Amniotic epithelial cell (primary cell): ENCODE measurements at regions not wholly inside any gene's neighbourhood (a gene's known extent, or its start where the extent isn't known, plus 50 kb on each side); places are given as distances from the start of the nearest gene placed in this dataset.

Experiments used
- DNase-seq: peaks from one replicate; pipeline ENCODE4 v3.0.0-alpha.2; 2010; ENCODE audit warnings: low read depth

- no peak for DNase-seq
These were observed 154.0 kb upstream of the KCNK2 start for GRCh38 chr1:214928574-214928973.

GRCh38 chr1:214933375-214933774, 149.2 kb upstream of the KCNK2 start:
- DNase-seq = no peak

- no peak for DNase-seq
These were observed 148.5 kb upstream of the KCNK2 start for GRCh38 chr1:214934045-214934444.

- DNase-seq = no peak
These were observed 147.3 kb upstream of the KCNK2 start for GRCh38 chr1:214935258-214935657.

DNA sequence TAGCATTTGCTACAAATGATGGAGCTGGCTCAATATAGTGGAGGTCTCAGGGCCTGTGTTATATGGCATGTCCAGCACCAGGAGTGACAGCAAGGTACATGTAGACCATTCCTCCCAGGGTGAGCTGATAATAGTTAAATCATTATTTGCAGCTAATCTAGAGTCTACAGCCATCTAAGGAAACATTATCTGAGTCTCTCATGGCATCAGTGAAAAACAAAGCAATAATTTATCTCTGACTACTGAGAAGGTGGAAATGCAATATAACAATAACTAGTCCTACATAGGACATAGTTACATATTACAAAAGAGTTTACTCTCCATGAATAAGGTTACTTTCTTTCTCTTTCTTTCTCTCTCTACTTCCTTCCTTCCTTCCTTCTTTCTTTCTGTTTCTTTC, 143.4 kb upstream of the KCNK2 start:
- no peak for DNase-seq

- DNase-seq = no peak
These were observed 141.5 kb upstream of the KCNK2 start for GRCh38 chr1:214941061-214941460.

GRCh38 chr1:214943054-214943453, 139.5 kb upstream of the KCNK2 start:
- no peak for DNase-seq

DNA sequence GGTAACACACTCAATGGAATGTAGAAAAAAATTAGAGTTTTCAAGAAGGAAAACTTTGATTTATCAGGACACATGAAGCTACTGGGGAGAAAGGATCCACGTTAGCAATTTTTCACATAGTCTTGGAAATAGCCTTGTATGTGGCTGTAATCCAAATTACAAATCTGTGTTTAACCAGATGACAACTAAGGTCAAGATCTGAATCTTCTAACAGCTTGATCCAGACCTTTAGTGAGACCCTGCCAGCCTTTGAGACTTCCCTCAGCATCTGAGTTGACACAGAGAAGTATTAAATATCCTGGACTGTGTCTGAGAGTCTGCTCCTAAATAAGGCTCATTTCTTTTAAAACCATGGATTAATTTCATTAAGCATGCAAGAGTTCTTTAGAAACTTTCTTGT, 135.9 kb upstream of the KCNK2 start:
- no peak for DNase-seq

DNA sequence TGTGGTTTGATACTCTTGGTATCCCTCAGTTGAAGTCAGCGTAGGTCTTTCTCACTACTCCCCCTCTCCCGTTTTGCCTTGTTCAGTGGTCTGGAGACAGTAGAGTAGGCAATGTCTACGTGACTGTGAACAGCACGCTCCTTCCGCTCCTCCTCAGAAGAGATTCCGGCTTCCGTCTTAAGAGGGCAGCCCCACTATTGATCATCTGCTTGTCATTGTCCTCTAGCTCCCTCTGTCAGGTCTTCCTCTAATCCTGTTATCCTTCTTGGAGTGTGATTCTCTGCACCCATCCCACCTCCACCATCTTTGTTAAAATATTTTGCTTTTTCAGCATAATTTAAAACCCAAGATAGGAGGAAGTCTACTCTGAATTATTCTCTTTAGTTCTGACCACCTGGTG, 129.9 kb upstream of the KCNK2 start:
- no peak for DNase-seq

DNA sequence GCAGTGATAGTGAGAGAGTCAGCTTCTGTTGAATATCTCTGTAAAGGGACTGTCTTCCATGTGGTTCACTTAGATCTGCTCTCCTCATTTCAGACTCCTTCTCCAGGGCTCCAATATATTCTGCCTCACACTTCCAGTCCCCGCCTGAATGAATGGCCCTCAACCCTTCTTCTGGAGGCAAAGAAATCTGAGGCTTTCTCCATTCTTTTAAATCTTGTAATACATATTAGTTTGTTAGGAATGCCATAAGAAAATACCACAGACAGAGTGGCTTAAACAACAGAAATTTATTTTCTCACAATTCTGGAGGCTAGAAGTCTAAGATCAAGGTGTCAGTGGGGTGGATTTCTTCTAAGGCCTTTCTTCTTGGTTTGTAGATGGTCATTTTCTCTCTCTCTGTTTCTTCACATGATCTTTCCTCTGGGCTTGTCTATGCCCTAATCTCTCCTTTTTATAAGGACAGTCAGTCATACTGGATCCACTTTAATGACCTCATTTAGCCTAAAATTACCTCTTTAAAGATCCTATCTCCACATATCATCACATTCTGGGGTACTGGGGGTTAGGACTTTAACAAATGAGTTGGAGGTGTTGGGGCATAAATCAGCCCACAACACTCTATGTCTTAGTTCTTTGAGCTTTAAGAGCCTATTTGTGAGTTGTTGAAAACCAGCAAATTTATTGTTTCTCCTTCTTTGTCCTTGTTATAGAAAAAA, 128.5 kb upstream of the KCNK2 start:
- no peak for DNase-seq

- no peak for DNase-seq
These were observed 128.0 kb upstream of the KCNK2 start for GRCh38 chr1:214954617-214954949.

DNA sequence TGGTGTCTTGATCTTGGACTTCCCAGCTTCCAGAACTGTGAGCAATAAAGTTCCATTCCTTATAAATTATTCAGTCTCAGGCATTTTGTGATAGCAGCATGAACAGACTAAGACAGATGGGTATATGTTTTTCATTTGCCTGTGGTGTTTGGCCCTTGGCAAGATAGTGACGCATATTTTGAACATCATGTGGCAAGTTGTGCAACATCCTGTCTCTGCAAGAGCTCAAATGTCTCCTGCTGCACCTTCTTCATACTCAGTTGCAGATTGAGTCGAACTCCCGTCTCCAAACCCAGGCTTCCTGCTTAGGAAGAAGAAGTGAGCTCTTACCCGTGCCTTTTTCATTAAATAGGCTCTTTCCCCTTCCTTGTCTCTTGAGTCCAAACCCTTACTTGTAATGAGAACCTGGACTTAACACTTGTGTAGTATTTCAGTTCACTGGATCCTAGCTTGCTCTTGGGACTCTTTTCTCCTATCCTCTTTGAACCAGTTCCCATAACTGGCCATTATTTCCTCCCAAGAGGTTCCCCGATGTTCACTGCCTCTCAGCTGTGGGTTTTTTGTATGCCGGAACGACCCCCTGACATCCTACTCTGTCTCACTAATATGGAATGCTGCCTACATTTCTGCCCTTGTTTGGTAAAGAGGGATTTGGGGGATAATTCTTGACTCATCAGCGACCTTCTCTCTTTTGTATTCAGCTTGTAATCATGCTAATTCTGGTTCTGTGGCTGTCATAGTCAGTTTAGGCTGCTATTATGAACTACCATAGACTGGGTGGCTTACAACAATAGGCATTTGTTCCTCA, 125.0 kb upstream of the KCNK2 start:
- peak; percentile 99 for DNase-seq

DNA sequence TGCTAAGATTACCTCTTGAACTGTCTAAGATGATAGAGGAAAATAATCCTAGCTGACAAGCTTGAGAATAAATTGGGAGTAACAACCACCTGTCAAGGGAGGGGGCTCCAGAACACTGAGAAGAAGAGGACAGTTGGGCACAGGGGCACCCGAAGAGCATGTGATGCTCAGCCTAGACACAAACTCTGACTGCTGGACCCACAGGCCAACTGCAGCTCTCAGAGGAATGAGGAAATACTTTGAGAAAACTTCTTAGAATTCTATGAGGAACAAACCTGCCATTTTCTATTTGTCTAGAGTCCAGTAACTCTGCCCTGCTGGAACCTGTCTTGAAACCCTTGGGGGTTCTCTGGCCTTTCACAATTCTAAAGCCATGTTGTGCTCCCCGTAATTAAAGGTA, 124.1 kb upstream of the KCNK2 start:
- no peak for DNase-seq

GRCh38 chr1:214966346-214966745, 116.2 kb upstream of the KCNK2 start:
- DNase-seq = no peak

DNA sequence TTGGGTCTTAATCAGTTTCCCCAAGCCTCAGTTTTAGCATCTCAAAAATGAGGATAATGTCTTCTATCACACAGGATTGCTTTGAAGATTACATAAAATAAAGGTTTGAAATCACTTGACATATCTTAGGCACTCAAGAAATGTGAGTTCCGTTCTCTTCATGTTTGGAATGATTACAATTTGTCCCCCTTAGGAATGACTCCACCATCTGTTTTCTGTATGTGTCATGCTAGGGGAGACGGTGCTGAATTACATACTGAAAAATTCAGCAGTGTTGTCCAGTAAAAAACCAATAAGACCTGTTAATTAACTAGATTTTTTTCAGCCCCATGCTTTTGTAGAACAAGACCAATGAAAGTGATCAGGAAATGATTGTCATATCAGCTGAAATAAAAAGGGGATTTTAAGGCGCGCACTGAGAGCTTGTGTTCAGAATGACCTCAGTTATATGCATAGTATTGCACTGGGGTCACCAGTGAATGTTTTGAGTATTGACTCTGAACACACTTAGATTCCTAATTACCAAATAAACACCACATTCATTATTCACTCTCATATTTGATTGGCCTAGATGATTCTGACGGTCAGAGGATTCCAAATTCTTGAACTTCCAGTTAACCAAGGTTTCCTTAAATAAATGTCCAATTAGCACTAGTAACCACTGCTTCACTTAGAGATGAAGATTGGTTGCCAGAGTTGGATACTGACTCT, 114.5 kb upstream of the KCNK2 start:
- DNase-seq = peak; percentile 40

DNA sequence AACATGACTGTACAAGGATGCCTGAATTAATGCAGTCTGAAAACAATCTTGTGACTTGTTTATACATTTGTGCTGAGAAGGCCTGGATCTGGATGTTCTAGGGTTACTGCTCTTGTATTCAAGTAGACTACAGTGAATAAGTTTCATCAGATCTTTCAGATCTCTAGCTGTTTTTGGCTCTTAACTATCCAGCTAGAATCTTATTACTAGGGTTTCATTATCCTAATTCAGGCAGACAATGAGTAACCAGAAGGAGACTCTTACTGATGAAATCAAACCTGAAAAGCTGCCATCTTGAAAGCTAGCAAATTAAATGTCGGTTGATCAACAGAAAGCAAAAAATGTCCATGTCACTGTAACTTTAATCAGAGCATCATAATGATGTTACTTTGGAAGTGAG, 112.5 kb upstream of the KCNK2 start:
- peak; percentile 37 for DNase-seq

GRCh38 chr1:214971071-214971470, 111.5 kb upstream of the KCNK2 start:
- no peak for DNase-seq

- no peak for DNase-seq
These were observed 108.5 kb upstream of the KCNK2 start for GRCh38 chr1:214974002-214974401.

DNA sequence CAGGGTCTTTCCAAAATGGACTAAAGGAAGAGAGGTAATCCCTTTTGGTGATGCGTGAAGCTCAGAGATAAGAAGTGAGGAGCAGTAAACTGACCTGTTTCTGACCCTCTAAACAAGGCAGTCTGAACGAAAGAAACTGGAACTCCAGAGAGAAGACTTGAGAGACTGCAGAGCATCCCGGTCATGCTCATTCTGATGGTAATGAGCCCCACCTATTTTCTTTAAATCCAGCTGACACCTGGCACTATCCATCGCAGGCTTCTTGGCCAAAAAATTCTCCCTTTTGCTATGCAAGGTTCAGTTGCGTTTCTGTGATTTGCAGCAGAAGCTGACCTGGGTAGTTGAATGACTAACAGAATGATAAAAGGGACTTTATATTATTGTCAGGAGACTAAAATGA, 105.9 kb upstream of the KCNK2 start:
- DNase-seq = no peak

DNA sequence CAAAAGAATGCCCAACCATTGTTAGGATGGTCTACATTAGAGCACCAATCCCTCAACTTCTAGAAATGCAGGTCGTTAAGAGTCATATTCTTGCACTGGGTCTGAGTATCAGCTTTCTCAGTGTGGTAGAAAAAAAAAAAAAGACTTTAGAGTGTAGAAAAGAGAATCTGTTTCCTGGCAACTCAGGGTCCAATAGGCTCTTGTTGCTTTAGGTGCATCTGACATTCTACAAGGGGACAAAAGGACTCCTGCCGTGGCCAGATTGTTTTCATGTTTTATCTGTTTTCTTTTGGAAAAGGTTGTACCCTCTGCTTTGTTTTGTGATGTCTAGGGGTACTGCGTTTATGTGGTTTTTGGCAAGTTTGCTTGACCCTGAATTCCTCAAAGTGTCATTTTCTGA, 105.4 kb upstream of the KCNK2 start:
- no peak for DNase-seq

DNA sequence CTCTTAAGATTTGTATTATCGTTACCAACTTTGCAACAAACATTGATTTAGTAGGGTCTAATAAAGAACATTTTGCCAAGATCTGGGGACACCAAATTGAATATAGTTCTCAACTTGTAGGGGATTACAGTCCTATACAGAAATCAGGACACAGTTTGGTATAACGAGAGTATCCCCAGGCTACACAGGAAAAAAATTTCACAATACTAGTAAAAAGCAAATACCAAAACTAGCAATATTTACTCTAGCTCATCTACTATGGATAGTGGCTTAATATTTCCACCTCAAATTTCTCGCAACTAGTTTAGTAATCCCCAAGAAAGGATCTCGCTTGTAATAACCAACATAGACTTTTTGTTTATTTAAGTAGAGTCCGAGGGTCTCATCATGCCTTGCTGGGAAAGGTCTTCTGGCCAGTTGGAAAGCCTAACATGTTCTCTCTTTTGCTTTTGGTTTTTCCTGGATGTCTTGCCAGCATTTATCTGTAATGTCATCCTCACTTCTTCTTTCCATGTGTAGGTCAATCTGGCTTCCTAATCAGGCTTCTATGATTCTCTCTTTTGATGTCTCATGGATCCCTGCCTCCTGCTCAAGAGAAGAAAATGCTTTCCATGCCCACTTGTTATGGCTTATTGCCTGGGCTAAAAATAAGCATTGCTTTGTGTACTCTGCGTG, 104.7 kb upstream of the KCNK2 start:
- no peak for DNase-seq

DNA sequence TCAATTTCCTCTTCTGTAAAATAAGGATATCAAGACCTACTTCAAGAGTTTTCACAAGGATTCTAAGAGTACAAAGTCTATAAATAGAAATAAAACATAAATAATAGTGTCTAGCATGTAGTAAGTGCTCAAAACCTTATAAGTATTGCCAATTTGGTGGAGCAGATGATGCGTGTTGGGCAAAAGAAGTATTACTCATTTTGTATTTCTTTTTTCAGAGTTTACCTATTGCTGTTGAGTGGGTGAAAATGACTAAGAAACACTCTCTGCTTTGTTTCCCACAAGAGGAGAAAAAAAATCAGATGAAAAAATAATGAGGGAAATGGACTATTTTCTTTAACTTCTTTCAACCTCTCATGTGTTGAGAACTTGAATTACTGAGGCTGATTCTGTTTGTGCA, 103.3 kb upstream of the KCNK2 start:
- DNase-seq = no peak

GRCh38 chr1:214980921-214981320, 101.6 kb upstream of the KCNK2 start:
- no peak for DNase-seq
